ENCODE measurements at regions not wholly inside any gene's neighbourhood (a gene's known extent, or its start where the extent isn't known, plus 50 kb on each side); places are given as distances from the start of the nearest gene placed in this dataset.

DNA sequence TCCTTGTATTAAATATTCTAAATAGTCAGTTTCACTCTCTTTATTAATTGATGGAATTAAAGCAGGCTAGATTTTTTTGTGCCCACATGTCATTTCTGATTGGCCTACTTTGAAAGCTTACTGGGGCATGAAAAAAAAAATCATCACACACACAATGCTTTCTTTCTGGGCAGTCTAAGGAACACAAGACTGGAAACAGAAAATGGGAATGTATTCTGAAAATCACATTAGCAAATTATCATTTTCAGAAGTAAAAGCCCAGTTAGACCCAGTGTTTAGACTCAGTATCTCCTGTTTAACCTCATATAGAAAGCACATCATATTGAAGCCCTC, 339.4 kb downstream of the SPRY2 start:
- TF ChIP-seq, protein P1, sequence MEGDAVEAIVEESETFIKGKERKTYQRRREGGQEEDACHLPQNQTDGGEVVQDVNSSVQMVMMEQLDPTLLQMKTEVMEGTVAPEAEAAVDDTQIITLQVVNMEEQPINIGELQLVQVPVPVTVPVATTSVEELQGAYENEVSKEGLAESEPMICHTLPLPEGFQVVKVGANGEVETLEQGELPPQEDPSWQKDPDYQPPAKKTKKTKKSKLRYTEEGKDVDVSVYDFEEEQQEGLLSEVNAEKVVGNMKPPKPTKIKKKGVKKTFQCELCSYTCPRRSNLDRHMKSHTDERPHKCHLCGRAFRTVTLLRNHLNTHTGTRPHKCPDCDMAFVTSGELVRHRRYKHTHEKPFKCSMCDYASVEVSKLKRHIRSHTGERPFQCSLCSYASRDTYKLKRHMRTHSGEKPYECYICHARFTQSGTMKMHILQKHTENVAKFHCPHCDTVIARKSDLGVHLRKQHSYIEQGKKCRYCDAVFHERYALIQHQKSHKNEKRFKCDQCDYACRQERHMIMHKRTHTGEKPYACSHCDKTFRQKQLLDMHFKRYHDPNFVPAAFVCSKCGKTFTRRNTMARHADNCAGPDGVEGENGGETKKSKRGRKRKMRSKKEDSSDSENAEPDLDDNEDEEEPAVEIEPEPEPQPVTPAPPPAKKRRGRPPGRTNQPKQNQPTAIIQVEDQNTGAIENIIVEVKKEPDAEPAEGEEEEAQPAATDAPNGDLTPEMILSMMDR (IDR thresholded peaks at IDR 0.05; ENCODE audit: low read depth, low read length, missing input control) = no peak
- TF ChIP-seq, protein P2, sequence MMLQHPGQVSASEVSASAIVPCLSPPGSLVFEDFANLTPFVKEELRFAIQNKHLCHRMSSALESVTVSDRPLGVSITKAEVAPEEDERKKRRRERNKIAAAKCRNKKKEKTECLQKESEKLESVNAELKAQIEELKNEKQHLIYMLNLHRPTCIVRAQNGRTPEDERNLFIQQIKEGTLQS (IDR thresholded peaks at IDR 0.05) = no peak
- TF ChIP-seq TAF1 (conservative IDR thresholded peaks at IDR 0.05) = no peak
- TF ChIP-seq GABPA (IDR thresholded peaks at IDR 0.05 in 1 of 2, conservative IDR thresholded peaks at IDR 0.05 in 1 of 2) = no peak
- no peak for TF ChIP-seq RAD21 (IDR thresholded peaks at IDR 0.05)
- TF ChIP-seq REST (IDR thresholded peaks at IDR 0.05) = no peak
- no peak for TF ChIP-seq RXRA (IDR thresholded peaks at IDR 0.05)
- TF ChIP-seq YY1 (IDR thresholded peaks at IDR 0.05) = no peak
- no peak for TF ChIP-seq ZBTB33 (IDR thresholded peaks at IDR 0.05)
- TF ChIP-seq JUND (IDR thresholded peaks at IDR 0.05) = no peak

Measured in liver (tissue), 3 donors.